ENCODE measurements at regions not wholly inside any gene's neighbourhood (a gene's known extent, or its start where the extent isn't known, plus 50 kb on each side); places are given as distances from the start of the nearest gene placed in this dataset.

- Mint-ChIP-seq H3K4me3 (no peak overlapping the region), H3K27me3 (no peaks in the 10 kb centered on the region), H3K36me3 (no peaks in the 10 kb centered on the region), H3K9me3 (no peaks in the 10 kb centered on the region), H3K4me1 (ENCODE audit: unreplicated experiment) (no peaks in the 10 kb centered on the region), H3K27ac (no peak overlapping the region)
- TF ChIP-seq, protein P1, sequence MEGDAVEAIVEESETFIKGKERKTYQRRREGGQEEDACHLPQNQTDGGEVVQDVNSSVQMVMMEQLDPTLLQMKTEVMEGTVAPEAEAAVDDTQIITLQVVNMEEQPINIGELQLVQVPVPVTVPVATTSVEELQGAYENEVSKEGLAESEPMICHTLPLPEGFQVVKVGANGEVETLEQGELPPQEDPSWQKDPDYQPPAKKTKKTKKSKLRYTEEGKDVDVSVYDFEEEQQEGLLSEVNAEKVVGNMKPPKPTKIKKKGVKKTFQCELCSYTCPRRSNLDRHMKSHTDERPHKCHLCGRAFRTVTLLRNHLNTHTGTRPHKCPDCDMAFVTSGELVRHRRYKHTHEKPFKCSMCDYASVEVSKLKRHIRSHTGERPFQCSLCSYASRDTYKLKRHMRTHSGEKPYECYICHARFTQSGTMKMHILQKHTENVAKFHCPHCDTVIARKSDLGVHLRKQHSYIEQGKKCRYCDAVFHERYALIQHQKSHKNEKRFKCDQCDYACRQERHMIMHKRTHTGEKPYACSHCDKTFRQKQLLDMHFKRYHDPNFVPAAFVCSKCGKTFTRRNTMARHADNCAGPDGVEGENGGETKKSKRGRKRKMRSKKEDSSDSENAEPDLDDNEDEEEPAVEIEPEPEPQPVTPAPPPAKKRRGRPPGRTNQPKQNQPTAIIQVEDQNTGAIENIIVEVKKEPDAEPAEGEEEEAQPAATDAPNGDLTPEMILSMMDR (conservative IDR thresholded peaks at IDR 0.05) = no peak
- no peak for DNase-seq (ENCODE audit: extremely low spot score, unreplicated experiment)
Measured at GRCh38 chr11:90757849-90758494, 535.1 kb upstream of the CHORDC1 start.

DNA sequence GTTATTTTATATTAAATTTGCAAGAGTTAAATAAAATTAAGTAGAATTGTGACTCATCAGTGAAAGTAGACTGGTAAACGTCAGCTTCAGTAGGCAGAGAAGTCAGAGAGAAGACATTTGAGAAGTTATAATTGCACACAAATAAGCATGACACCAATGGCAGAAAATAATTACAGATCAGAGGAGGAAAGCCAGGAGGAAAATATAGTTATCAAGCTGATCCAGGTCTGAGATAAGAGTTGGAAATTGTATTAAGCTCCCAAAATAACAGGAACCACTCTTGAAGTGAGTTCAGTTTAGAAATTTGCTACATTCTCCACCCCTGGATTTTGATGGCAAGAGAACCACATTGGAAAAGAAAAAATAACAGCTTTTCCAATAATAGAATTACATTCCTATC, 533.8 kb upstream of the CHORDC1 start:
- TF ChIP-seq, protein P1 (conservative IDR thresholded peaks at IDR 0.05) = no peak
- Mint-ChIP-seq H3K36me3 (no peaks in the 10 kb centered on the region), H3K27ac (no peak overlapping the region), H3K4me1 (ENCODE audit: unreplicated experiment) (no peaks in the 10 kb centered on the region), H3K9me3 (no peaks in the 10 kb centered on the region), H3K4me3 (no peak overlapping the region), H3K27me3 (peaks cover 2% of the 10 kb centered on the region)
- no peak for DNase-seq (ENCODE audit: extremely low spot score, unreplicated experiment)

GRCh38 chr11:90753546-90753945, 530.7 kb upstream of the CHORDC1 start:
- Mint-ChIP-seq H3K27me3 (peaks cover 2% of the 10 kb centered on the region), H3K27ac (no peak overlapping the region), H3K36me3 (no peaks in the 10 kb centered on the region), H3K4me3 (no peak overlapping the region), H3K4me1 (ENCODE audit: unreplicated experiment) (no peaks in the 10 kb centered on the region), H3K9me3 (no peaks in the 10 kb centered on the region)
- TF ChIP-seq, protein P1 (conservative IDR thresholded peaks at IDR 0.05) = no peak
- no peak for DNase-seq (ENCODE audit: extremely low spot score, unreplicated experiment)

GRCh38 chr11:90747057-90747456, 524.2 kb upstream of the CHORDC1 start:
- TF ChIP-seq, protein P1 (conservative IDR thresholded peaks at IDR 0.05) = no peak
- DNase-seq (ENCODE audit: extremely low spot score, unreplicated experiment) = no peak
- no peak overlapping the region for H3K27ac Mint-ChIP-seq
- peaks cover 4% of the 10 kb centered on the region for H3K27me3 Mint-ChIP-seq
- no peaks in the 10 kb centered on the region for H3K4me1 Mint-ChIP-seq (ENCODE audit: unreplicated experiment)
- peaks cover 10% of the 10 kb centered on the region for H3K9me3 Mint-ChIP-seq
- no peak overlapping the region for H3K4me3 Mint-ChIP-seq
- peaks cover 4% of the 10 kb centered on the region for H3K36me3 Mint-ChIP-seq

DNA sequence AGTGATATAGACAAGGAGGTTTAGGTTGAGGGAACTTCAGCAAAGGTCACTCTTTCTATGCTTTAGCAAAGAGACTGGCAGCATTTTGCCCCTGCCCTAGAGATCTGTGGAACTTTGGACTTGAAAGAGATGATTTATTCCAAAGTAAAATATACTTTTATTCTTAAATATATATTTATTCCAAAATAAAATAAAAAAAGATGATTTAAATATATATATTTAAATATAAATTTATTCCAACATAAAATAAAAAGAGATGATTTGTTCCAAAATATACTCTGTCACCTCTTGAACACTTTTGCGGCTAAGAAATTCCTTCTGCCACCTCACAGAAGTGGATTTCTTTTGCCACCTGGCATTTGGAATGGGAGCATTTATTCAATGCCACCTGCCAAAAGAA, 521.3 kb upstream of the CHORDC1 start:
- Mint-ChIP-seq H3K27me3 (peaks cover 14% of the 10 kb centered on the region), H3K9me3 (peaks cover 10% of the 10 kb centered on the region), H3K27ac (no peak overlapping the region), H3K4me3 (no peak overlapping the region), H3K36me3 (peaks cover 4% of the 10 kb centered on the region), H3K4me1 (ENCODE audit: unreplicated experiment) (no peaks in the 10 kb centered on the region)
- no peak for DNase-seq (ENCODE audit: extremely low spot score, unreplicated experiment)
- TF ChIP-seq, protein P1 (conservative IDR thresholded peaks at IDR 0.05) = no peak

All from type B pancreatic cell (in vitro differentiated cells).